ENCODE measurements at regions not wholly inside any gene's neighbourhood (a gene's known extent, or its start where the extent isn't known, plus 50 kb on each side); places are given as distances from the start of the nearest gene placed in this dataset.

DNA sequence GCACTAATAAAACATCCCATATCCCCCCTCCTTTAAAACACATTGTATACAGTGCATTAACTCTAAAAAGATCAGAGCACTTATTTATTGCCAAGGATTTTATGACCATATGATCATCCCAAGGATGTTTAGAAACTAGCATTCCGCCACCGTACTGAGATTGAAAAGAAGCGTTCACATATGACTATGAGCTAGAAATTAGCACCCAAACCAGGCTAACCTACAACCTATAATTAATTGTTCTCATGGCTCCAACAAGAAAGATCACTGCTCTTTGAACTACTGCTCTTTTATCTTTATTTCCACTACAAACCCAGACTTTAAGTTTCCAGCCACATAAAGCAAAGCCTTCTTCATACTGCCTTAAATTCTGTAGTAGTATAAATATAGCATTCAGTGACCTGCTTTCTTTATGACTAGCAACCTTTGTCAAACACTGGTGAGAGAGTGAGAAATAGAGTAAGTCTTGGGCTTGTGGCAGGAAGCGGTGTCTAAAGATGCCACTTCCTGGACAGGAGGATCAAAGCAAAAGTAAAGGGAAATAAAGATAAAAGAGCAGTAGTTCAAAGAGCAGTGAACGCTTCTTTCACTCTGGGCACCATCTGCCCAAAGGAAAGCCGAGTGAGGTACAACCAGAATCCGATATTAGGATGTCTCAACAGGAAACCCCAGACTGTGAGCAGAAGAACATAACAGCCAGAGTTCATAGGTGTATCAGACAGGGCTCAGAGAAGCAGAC, 151.1 kb upstream of the ERCC6L2 start:
- intact Hi-C loops (cut with DNase I; ENCODE audit: low total_unique reads) = no loop called here
- Histone ChIP-seq H3K4me1 (no peaks in the 10 kb centered on the region), H3K27ac (no peak overlapping the region), H3K27me3 (no peaks in the 10 kb centered on the region), H3K9me3 (no peaks in the 10 kb centered on the region), H3K36me3 (ENCODE audit: low read depth, missing control alignments) (no peaks in the 10 kb centered on the region), H3K4me3 (no peak overlapping the region)
- TF ChIP-seq POLR2A (IDR thresholded peaks at IDR 0.05) (no peak), CTCF (IDR thresholded peaks at IDR 0.05) (no peak)
- WGBS, 2 donors = 81 to 92% methylated on average over 7 of the region's 7 CpGs
- DNase-seq = no peak

GRCh38 chr9:95722141-95722540, 153.3 kb upstream of the ERCC6L2 start:
- H3K36me3 ChIP-seq (ENCODE audit: low read depth, missing control alignments) = no peaks in the 10 kb centered on the region
- no peak overlapping the region for H3K4me3 ChIP-seq
- no peak for DNase-seq
- no peaks in the 10 kb centered on the region for H3K27me3 ChIP-seq
- no peak overlapping the region for H3K27ac ChIP-seq
- 68 to 76% methylated on average over 4 of the region's 4 CpGs for WGBS, 2 donors
- intact Hi-C loops (cut with DNase I; ENCODE audit: low total_unique reads) = no loop called here
- H3K4me1 ChIP-seq = no peaks in the 10 kb centered on the region
- TF ChIP-seq POLR2A (IDR thresholded peaks at IDR 0.05) = no peak
- no peak for TF ChIP-seq CTCF (IDR thresholded peaks at IDR 0.05)
- H3K9me3 ChIP-seq = no peaks in the 10 kb centered on the region

DNA sequence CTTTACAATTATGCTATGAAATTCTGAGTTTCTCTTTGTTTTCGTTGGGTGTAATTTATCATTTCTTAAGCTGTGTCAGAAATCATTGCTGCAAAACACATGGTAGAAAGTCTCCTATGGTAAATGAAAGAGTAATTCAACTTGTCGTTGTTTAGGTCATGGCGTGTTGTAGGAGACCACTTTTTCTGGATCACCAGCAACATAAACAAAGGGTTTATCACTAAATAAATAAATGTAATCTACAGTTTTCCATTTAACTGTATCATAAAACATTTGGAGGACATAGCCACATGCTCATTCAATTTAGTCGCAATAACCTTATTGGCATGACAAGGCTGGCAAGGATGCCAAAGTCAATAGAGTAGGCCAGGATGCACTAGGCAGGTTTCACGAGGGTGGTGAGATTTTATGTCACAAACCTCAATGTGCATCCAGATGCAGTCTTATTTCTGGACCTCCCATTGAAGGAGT, 154.4 kb upstream of the ERCC6L2 start:
- Histone ChIP-seq H3K36me3 (ENCODE audit: low read depth, missing control alignments) (no peaks in the 10 kb centered on the region), H3K9me3 (no peaks in the 10 kb centered on the region), H3K4me1 (no peaks in the 10 kb centered on the region), H3K4me3 (no peak overlapping the region), H3K27ac (no peak overlapping the region), H3K27me3 (no peaks in the 10 kb centered on the region)
- DNase-seq = no peak
- WGBS, 2 donors = 53 to 66% methylated on average over 5 of the region's 5 CpGs
- TF ChIP-seq POLR2A (IDR thresholded peaks at IDR 0.05) (no peak), CTCF (IDR thresholded peaks at IDR 0.05) (no peak)
- intact Hi-C loops (cut with DNase I; ENCODE audit: low total_unique reads) = no loop called here

- TF ChIP-seq POLR2A (IDR thresholded peaks at IDR 0.05) (no peak), CTCF (IDR thresholded peaks at IDR 0.05) (no peak)
- Histone ChIP-seq H3K4me1 (no peaks in the 10 kb centered on the region), H3K4me3 (no peak overlapping the region), H3K27ac (no peak overlapping the region), H3K36me3 (ENCODE audit: low read depth, missing control alignments) (no peaks in the 10 kb centered on the region), H3K27me3 (no peaks in the 10 kb centered on the region), H3K9me3 (no peaks in the 10 kb centered on the region)
- 72 to 79% methylated on average over 6 of the region's 6 CpGs for WGBS, 2 donors
- intact Hi-C loops (cut with DNase I; ENCODE audit: low total_unique reads) = no loop called here
- no peak for DNase-seq
Observed at GRCh38 chr9:95720496-95720895, 155.0 kb upstream of the ERCC6L2 start.

DNA sequence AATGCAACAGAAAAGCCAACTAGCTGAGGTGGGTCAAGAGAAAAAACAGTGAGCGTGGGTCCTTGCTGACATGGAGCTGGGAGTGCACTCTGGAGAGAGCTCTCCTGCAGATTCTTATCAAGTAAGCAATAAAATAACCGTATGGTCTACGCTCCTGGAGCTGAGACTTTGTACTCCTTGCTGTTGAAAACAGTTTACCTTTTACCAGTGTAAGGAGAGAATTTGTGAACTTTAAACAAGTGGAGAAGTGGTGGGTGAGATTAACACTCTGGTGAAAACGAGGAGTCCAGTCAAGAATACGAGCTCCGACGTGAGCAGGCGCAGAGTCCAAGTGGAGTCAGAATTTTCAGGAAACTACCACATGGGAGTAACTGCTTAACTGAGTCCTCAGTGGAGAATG, 156.1 kb upstream of the ERCC6L2 start:
- Histone ChIP-seq H3K9me3 (no peaks in the 10 kb centered on the region), H3K4me3 (no peak overlapping the region), H3K4me1 (no peaks in the 10 kb centered on the region), H3K27me3 (no peaks in the 10 kb centered on the region), H3K36me3 (ENCODE audit: low read depth, missing control alignments) (no peaks in the 10 kb centered on the region), H3K27ac (no peak overlapping the region)
- WGBS, 2 donors = 76 to 79% methylated on average over 8 of the region's 8 CpGs
- no peak for TF ChIP-seq POLR2A (IDR thresholded peaks at IDR 0.05)
- TF ChIP-seq CTCF (IDR thresholded peaks at IDR 0.05) = no peak
- no peak for DNase-seq
- intact Hi-C loops (cut with DNase I; ENCODE audit: low total_unique reads) = no loop called here

Measured in testis (tissue), 2 donors.